ENCODE measurements at regions not wholly inside any gene's neighbourhood (a gene's known extent, or its start where the extent isn't known, plus 50 kb on each side); places are given as distances from the start of the nearest gene placed in this dataset.

DNA sequence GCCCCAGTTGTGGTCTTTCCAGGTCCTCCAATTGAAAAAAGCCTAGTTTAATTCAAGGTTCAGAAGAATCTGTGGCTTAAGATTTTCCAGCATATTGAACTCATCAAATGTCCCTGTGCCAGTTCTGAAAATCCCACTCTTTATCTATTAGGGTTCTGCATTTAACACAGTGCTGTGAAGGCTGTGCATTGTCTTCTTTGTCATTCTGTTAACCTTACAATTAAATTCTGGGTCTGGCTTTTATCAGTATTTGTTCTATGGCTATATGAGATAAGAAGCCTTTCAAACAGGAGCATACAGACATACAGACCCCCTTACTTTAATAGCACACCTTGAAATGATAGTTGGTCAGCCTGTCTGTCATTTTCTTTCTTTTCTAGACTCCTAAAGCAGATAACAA is 362.1 kb upstream of the DACH1 start:
- no peak for DNase-seq (ENCODE audit: low spot score)
- in situ Hi-C loops (cut with MboI; ENCODE audit: low pct_unique_long_range_greater_than_20kb, low sequenced_read_pairs, unreplicated experiment) = no loop called here
- TF ChIP-seq CTCF (IDR thresholded peaks at IDR 0.05; ENCODE audit: extremely low read depth, insufficient read depth, missing control alignments) = no peak

DNA sequence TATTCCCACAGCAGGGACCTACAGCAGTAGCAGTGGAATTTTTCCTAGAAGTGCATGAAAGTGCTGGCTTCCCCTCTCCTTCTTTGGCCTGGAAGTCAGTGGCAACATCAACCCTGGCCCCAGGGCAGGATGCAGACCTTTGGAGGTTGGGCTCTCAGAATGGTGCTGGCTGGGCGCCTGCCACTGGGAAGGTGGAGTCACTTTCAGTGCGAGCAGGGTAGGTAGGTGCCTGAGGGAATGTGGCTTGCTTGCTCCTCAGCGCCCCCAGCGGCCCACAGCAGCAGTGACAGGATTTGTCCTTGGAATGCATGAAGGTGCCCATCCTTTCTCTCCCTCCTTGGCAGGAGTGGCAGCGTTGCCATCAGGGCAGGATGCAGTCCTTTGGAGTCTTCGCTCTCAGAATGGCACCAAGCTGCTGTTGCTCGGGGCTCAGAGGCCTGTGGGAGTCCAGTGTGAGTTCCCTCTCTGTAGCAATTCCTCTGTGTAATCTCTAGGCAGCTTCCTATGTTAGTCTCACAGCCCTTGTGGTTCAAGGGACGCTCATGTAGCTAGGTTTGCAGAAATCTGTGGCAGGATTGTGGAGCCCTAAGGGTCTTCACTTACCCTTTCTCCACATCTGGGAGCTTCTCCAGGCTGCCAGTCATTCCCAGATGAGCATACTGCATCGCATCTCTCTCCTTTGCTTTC is 354.4 kb upstream of the DACH1 start:
- peak; percentile 71 for TF ChIP-seq CTCF (IDR thresholded peaks at IDR 0.05; ENCODE audit: extremely low read depth, insufficient read depth, missing control alignments)
- in situ Hi-C loops (cut with MboI; ENCODE audit: low pct_unique_long_range_greater_than_20kb, low sequenced_read_pairs, unreplicated experiment) = no loop called here
- DNase-seq (ENCODE audit: low spot score) = no peak

DNA sequence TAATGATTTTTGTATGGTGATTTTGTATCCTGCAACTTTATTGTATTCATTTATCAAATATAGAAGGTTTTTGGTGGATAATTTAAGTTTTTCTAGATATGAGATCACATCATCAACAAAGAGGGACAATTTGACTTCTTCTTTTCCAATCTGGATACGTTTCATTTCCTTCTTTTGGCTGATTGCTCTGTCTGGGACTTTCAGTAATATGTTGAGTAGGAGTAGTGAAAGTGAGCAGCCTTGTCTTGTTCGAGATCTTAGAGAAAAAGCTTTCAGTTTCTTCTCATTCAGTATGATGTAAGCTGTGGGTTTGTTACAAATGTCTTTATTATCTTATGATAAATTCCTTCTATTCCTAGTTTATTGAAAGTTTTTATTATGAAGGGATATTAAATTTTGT is 352.0 kb upstream of the DACH1 start:
- no peak for DNase-seq (ENCODE audit: low spot score)
- no peak for TF ChIP-seq CTCF (IDR thresholded peaks at IDR 0.05; ENCODE audit: extremely low read depth, insufficient read depth, missing control alignments)
- in situ Hi-C loops (cut with MboI; ENCODE audit: low pct_unique_long_range_greater_than_20kb, low sequenced_read_pairs, unreplicated experiment) = no loop called here

GRCh38 chr13:72217142-72217541 is 350.1 kb upstream of the DACH1 start:
- in situ Hi-C loops (cut with MboI; ENCODE audit: low pct_unique_long_range_greater_than_20kb, low sequenced_read_pairs, unreplicated experiment) = no loop called here
- no peak for DNase-seq (ENCODE audit: low spot score)
- no peak for TF ChIP-seq CTCF (IDR thresholded peaks at IDR 0.05; ENCODE audit: extremely low read depth, insufficient read depth, missing control alignments)

DNA sequence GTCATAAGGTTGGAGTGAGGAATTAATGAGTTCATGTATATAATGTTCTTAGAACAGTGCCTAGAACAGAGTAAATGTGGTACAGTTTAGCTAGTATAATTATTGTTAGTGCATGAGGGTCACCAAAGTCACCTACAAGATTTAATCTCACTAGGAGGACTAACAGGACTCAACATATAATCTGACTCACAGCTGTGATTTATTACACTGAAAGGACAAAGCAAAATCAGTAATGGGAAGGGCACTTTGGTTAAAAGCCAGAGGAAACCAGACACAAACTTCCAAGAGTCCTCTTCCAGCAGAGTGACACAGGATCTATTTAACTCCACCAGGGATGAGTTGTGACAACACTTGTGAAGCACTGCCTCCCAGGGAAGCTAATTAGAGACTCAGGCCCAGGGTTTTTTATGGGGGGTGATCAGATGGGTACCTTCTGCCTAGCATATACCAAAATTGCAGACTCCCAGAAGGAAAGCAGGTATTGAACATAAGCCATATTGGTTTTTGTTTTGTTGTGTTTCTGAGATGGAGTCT is 341.2 kb upstream of the DACH1 start:
- TF ChIP-seq CTCF (IDR thresholded peaks at IDR 0.05; ENCODE audit: extremely low read depth, insufficient read depth, missing control alignments) = no peak
- DNase-seq (ENCODE audit: low spot score) = no peak
- in situ Hi-C loops (cut with MboI; ENCODE audit: low pct_unique_long_range_greater_than_20kb, low sequenced_read_pairs, unreplicated experiment) = no loop called here

- TF ChIP-seq CTCF (IDR thresholded peaks at IDR 0.05; ENCODE audit: extremely low read depth, insufficient read depth, missing control alignments) = no peak
- no peak for DNase-seq (ENCODE audit: low spot score)
- in situ Hi-C loops (cut with MboI; ENCODE audit: low pct_unique_long_range_greater_than_20kb, low sequenced_read_pairs, unreplicated experiment) = no loop called here
Observed at GRCh38 chr13:72205773-72206172, 338.8 kb upstream of the DACH1 start.
